ENCODE measurements at regions not wholly inside any gene's neighbourhood (a gene's known extent, or its start where the extent isn't known, plus 50 kb on each side); places are given as distances from the start of the nearest gene placed in this dataset.

GRCh38 chr9:110081395-110081794 is 126.6 kb downstream of the C9orf152 start:
- TF ChIP-seq YY1 (IDR thresholded peaks at IDR 0.05; ENCODE audit: insufficient read depth, insufficient read length), result no peak
- TF ChIP-seq ZNF274 (IDR thresholded peaks at IDR 0.05; ENCODE audit: low read depth, low read length), result no peak

All from NT2/D1 (cell line).